ENCODE measurements at regions not wholly inside any gene's neighbourhood (a gene's known extent, or its start where the extent isn't known, plus 50 kb on each side); places are given as distances from the start of the nearest gene placed in this dataset.

GRCh38 chr6:102298051-102298450, 904.5 kb downstream of the GRIK2 start:
- no peak for TF ChIP-seq POLR2A (IDR thresholded peaks at IDR 0.05)
- no peak for TF ChIP-seq CTCF (IDR thresholded peaks at IDR 0.05)
- no peak for TF ChIP-seq POLR2AphosphoS5 (IDR thresholded peaks at IDR 0.05)
